Endodermal cell (in vitro differentiated cells): ENCODE measurements at regions not wholly inside any gene's neighbourhood (a gene's known extent, or its start where the extent isn't known, plus 50 kb on each side); places are given as distances from the start of the nearest gene placed in this dataset.
A peak's percentile ranks its signal among the peaks of the same experiment; 100 is the strongest.

Experiments
- DNase-seq: peaks from one replicate; pipeline ENCODE4 v3.0.0-alpha.2; 2017
- H3K27ac ChIP-seq: 2 replicates; pipeline ENCODE4 v1.5.1; 2013; ENCODE audit warnings: mild to moderate bottlenecking, low read depth, low read length, moderate library complexity
- H3K27me3 ChIP-seq: 2 replicates; pipeline ENCODE4 v1.6.1; 2013; ENCODE audit warnings: mild to moderate bottlenecking, low read length, moderate library complexity; ENCODE audit not compliant: insufficient read depth, control insufficient read depth, poor library complexity, severe bottlenecking
- H3K36me3 ChIP-seq: 2 replicates; pipeline ENCODE4 v1.7.0; 2013; ENCODE audit warnings: mild to moderate bottlenecking, low read length, moderate library complexity; ENCODE audit not compliant: control insufficient read depth, insufficient read depth
- H3K4me1 ChIP-seq: one replicate; pipeline ENCODE4 v1.7.0; 2013; ENCODE audit warnings: low read length; ENCODE audit not compliant: control insufficient read depth, insufficient read depth
- H3K4me3 ChIP-seq: 2 replicates; pipeline ENCODE4 v1.5.1; 2013; ENCODE audit warnings: mild to moderate bottlenecking, low read length, moderate library complexity
- H3K9ac ChIP-seq: 2 replicates; pipeline ENCODE4 v1.6.1; 2013; ENCODE audit warnings: mild to moderate bottlenecking, low read length, moderate library complexity; ENCODE audit not compliant: poor library complexity, severe bottlenecking; ENCODE audit errors: extremely low read depth
- H3K9me3 ChIP-seq: 2 replicates; pipeline ENCODE4 v1.6.1; 2013; ENCODE audit warnings: mild to moderate bottlenecking, low read length, moderate library complexity; ENCODE audit not compliant: control insufficient read depth
- H3K27ac Mint-ChIP-seq: 2 replicates; pipeline ENCODE4 v1.8.0; 2020; ENCODE audit warnings: mixed read lengths
- H3K27me3 Mint-ChIP-seq: 2 replicates; pipeline ENCODE4 v1.8.0; 2021; ENCODE audit warnings: mild to moderate bottlenecking, mixed read lengths; ENCODE audit not compliant: insufficient read depth
- H3K36me3 Mint-ChIP-seq: 2 replicates; pipeline ENCODE4 v1.8.0; 2020; ENCODE audit warnings: low read depth, mixed read lengths
- H3K4me1 Mint-ChIP-seq: 2 replicates; pipeline ENCODE4 v1.8.0; 2020; ENCODE audit warnings: mixed read lengths
- H3K4me3 Mint-ChIP-seq: 2 replicates; pipeline ENCODE4 v1.8.0; 2020; ENCODE audit warnings: mild to moderate bottlenecking, moderate library complexity, mixed read lengths
- H3K9me3 Mint-ChIP-seq: 2 replicates; pipeline ENCODE4 v1.8.0; 2020; ENCODE audit warnings: mild to moderate bottlenecking, mixed read lengths
- CTCF ChIP-seq: fragments of 200-600 bp; sonication (generic); conservative IDR thresholded peaks from 2 replicates; pipeline ENCODE4 v1.5.0; 2021; ENCODE audit warnings: antibody characterized with exemption, mild to moderate bottlenecking
- WGBS, 2 experiments: methylation state at CpG; one replicate each; pipeline versions ENCODE4 v1.1.5 to v1.1.7; 2013; ENCODE audit warnings: missing lambda C conversion rate in 2 of 2, mixed read lengths in 1 of 2; ENCODE audit not compliant: insufficient coverage in 1 of 2, insufficient read length in 1 of 2; 5-methylcytosine and 5-hydroxymethylcytosine counted together

GRCh38 chr13:81760316-81760715 lies 1419.4 kb upstream of the SPRY2 start:
- no peak for DNase-seq
- H3K27ac ChIP-seq, result no peak overlapping the region
- no peak for TF ChIP-seq CTCF
- no peaks in the 10 kb centered on the region for H3K27me3 ChIP-seq
- H3K4me3 ChIP-seq, result no peak overlapping the region
- H3K4me1 ChIP-seq, result no peaks in the 10 kb centered on the region
- H3K27me3 Mint-ChIP-seq, result no peaks in the 10 kb centered on the region
- peaks cover 36% of the 10 kb centered on the region for H3K9me3 ChIP-seq
- H3K27ac Mint-ChIP-seq, result no peak overlapping the region
- H3K9ac ChIP-seq, result no peak overlapping the region
- H3K36me3 ChIP-seq, result peaks cover 10% of the 10 kb centered on the region
- no peaks in the 10 kb centered on the region for H3K4me1 Mint-ChIP-seq
- no peak overlapping the region for H3K4me3 Mint-ChIP-seq
- peaks cover 26% of the 10 kb centered on the region for H3K9me3 Mint-ChIP-seq
- 64 to 67% methylated on average over 2 of the region's 2 CpGs for WGBS, 2 experiments
- H3K36me3 Mint-ChIP-seq, result peaks cover 31% of the 10 kb centered on the region

GRCh38 chr13:81757348-81757970 lies 1416.5 kb upstream of the SPRY2 start:
- peaks cover 47% of the 10 kb centered on the region for H3K9me3 Mint-ChIP-seq
- no peak for TF ChIP-seq CTCF
- Histone ChIP-seq H3K9ac (no peak overlapping the region), H3K4me3 (peak overlapping the region; percentile 47), H3K27me3 (no peaks in the 10 kb centered on the region), H3K9me3 (peaks cover 44% of the 10 kb centered on the region), H3K36me3 (peaks cover 19% of the 10 kb centered on the region), H3K27ac (no peak overlapping the region), H3K4me1 (no peaks in the 10 kb centered on the region)
- peaks cover 36% of the 10 kb centered on the region for H3K36me3 Mint-ChIP-seq
- DNase-seq, result no peak
- H3K27me3 Mint-ChIP-seq, result no peaks in the 10 kb centered on the region
- H3K27ac Mint-ChIP-seq, result no peak overlapping the region
- no peak overlapping the region for H3K4me3 Mint-ChIP-seq
- no peaks in the 10 kb centered on the region for H3K4me1 Mint-ChIP-seq

GRCh38 chr13:81745391-81745790 lies 1404.5 kb upstream of the SPRY2 start:
- H3K36me3 Mint-ChIP-seq, result peaks cover 15% of the 10 kb centered on the region
- peaks cover 13% of the 10 kb centered on the region for H3K36me3 ChIP-seq
- peaks cover 2% of the 10 kb centered on the region for H3K4me1 Mint-ChIP-seq
- no peaks in the 10 kb centered on the region for H3K27me3 Mint-ChIP-seq
- H3K4me3 ChIP-seq, result no peak overlapping the region
- 92 to 94% methylated on average over 2 to 4 of the region's 4 CpGs for WGBS, 2 experiments
- no peaks in the 10 kb centered on the region for H3K27me3 ChIP-seq
- H3K4me1 ChIP-seq, result peaks cover 2% of the 10 kb centered on the region
- TF ChIP-seq CTCF, result no peak
- DNase-seq, result no peak
- peaks cover 16% of the 10 kb centered on the region for H3K9me3 ChIP-seq
- H3K4me3 Mint-ChIP-seq, result no peak overlapping the region
- peaks cover 24% of the 10 kb centered on the region for H3K9me3 Mint-ChIP-seq
- H3K27ac Mint-ChIP-seq, result no peak overlapping the region
- no peak overlapping the region for H3K27ac ChIP-seq
- H3K9ac ChIP-seq, result no peak overlapping the region
